Activated T-cell treated with anti-CD3 and anti-CD28 coated beads, Interleukin-2, amount 50 U/mL, for 72 hours (primary cell): ENCODE measurements at regions not wholly inside any gene's neighbourhood (a gene's known extent, or its start where the extent isn't known, plus 50 kb on each side); places are given as distances from the start of the nearest gene placed in this dataset.

Experiments used
- ATAC-seq, 2 donors: fragments of 150-1000 bp; cut with Tn5 transposase; replicated peaks in 1 of 2; 2 replicates each; pipeline ENCODE4 v1.10.0; 2021; ENCODE audit warnings: moderate library complexity in 2 of 2, mild to moderate bottlenecking in 1 of 2
- DNase-seq, 2 donors: peaks; one replicate each; pipeline ENCODE4 v3.0.0; 2021 to 2022; ENCODE audit warnings: mixed read lengths in 1 of 2
- H3K27ac Mint-ChIP-seq: one replicate; pipeline ENCODE4 v1.8.0; 2022; ENCODE audit warnings: mild to moderate bottlenecking, moderate library complexity, mixed read lengths
- H3K27me3 Mint-ChIP-seq: one replicate; pipeline ENCODE4 v1.8.0; 2022; ENCODE audit warnings: low read depth, mixed read lengths
- H3K36me3 Mint-ChIP-seq, 2 donors: one replicate each; pipeline ENCODE4 v1.8.0; 2022; ENCODE audit warnings: mixed read lengths in 2 of 2, mild to moderate bottlenecking in 1 of 2; ENCODE audit not compliant: insufficient read depth in 2 of 2
- H3K4me1 Mint-ChIP-seq: one replicate; pipeline ENCODE4 v1.8.0; 2022; ENCODE audit warnings: low read depth, mixed read lengths
- H3K4me3 Mint-ChIP-seq, 2 donors: one replicate each; pipeline ENCODE4 v1.8.0; 2022; ENCODE audit warnings: mild to moderate bottlenecking in 2 of 2, mixed read lengths in 2 of 2, moderate library complexity in 2 of 2
- H3K9me3 Mint-ChIP-seq, 2 donors: one replicate each; pipeline ENCODE4 v1.8.0; 2022; ENCODE audit warnings: mixed read lengths in 2 of 2

- Mint-ChIP-seq H3K4me1 (no peaks in the 10 kb centered on the region), H3K27ac (no peak overlapping the region), H3K36me3 (no peaks in the 10 kb centered on the region), H3K4me3 (no peak overlapping the region), H3K27me3 (no peaks in the 10 kb centered on the region), H3K9me3 (peaks cover 8 to 18% of the 10 kb centered on the region in 2 donors)
- DNase-seq (no peak), ATAC-seq (no peak)
Measured at GRCh38 chr2:183426825-183427224, 302.6 kb downstream of the NUP35 start.

- no peaks in the 10 kb centered on the region for H3K27me3 Mint-ChIP-seq
- H3K9me3 Mint-ChIP-seq, result peaks cover 7 to 14% of the 10 kb centered on the region in 2 donors
- no peak overlapping the region for H3K4me3 Mint-ChIP-seq
- H3K27ac Mint-ChIP-seq, result no peak overlapping the region
- no peaks in the 10 kb centered on the region for H3K36me3 Mint-ChIP-seq
- no peak for ATAC-seq
- no peak for DNase-seq
- H3K4me1 Mint-ChIP-seq, result no peaks in the 10 kb centered on the region
Measured at GRCh38 chr2:183427558-183427957, 303.3 kb downstream of the NUP35 start.

GRCh38 chr2:183428881-183429280 is 304.6 kb downstream of the NUP35 start:
- no peaks in the 10 kb centered on the region for H3K36me3 Mint-ChIP-seq
- H3K9me3 Mint-ChIP-seq, result peaks cover 7 to 14% of the 10 kb centered on the region in 2 donors
- H3K4me1 Mint-ChIP-seq, result no peaks in the 10 kb centered on the region
- H3K27me3 Mint-ChIP-seq, result no peaks in the 10 kb centered on the region
- ATAC-seq, result no peak
- no peak overlapping the region for H3K4me3 Mint-ChIP-seq
- no peak for DNase-seq
- H3K27ac Mint-ChIP-seq, result no peak overlapping the region

DNA sequence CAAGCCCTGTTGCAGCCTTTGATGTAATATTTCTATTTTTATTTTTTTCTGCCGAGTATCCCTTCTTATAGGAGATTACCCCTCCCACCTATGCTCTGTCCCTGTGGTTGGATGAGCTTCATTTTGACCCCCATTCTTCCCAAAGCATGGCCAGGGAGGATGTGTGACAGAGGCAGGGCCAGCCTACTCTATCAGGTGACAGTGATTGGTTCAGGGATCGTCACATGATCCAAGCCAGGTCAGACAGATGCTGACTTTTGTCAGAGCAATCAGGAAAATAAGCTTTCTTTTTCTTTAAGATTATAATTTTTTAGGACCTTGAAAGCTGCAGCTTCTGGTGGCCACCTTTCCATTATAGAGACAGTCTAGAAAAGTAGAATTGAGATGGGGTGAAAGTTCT is 314.3 kb downstream of the NUP35 start:
- no peaks in the 10 kb centered on the region for H3K4me1 Mint-ChIP-seq
- ATAC-seq (no peak), DNase-seq (no peak)
- no peaks in the 10 kb centered on the region for H3K27me3 Mint-ChIP-seq
- H3K36me3 Mint-ChIP-seq, result no peaks in the 10 kb centered on the region
- peaks cover 1 to 7% of the 10 kb centered on the region in 2 donors for H3K9me3 Mint-ChIP-seq
- no peak overlapping the region for H3K27ac Mint-ChIP-seq
- no peak overlapping the region for H3K4me3 Mint-ChIP-seq

DNA sequence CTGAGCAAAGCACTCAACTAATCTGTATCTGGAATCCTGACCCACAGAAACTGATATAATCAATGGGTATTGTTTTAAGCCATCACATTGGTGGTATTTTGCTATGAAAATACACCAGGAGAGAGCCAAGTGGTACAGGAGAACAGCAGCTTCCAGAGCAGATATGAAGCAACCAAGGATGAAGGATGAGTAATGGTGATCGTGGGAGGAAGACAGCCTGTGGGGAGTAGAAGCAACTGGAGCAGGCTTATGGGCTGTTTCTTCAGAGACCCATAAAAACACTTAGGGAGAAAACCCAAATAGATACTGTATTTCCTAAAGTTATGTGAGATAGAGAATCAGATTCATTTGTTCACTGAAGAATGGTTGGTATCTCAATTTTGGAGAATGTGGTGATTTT is 330.8 kb downstream of the NUP35 start:
- DNase-seq (no peak), ATAC-seq (no peak)
- peaks cover 11 to 13% of the 10 kb centered on the region in 2 donors for H3K9me3 Mint-ChIP-seq
- H3K27me3 Mint-ChIP-seq, result no peaks in the 10 kb centered on the region
- H3K4me1 Mint-ChIP-seq, result no peaks in the 10 kb centered on the region
- no peak overlapping the region for H3K27ac Mint-ChIP-seq
- H3K4me3 Mint-ChIP-seq, result no peak overlapping the region
- peaks cover 0 to 2% of the 10 kb centered on the region in 2 donors for H3K36me3 Mint-ChIP-seq

DNA sequence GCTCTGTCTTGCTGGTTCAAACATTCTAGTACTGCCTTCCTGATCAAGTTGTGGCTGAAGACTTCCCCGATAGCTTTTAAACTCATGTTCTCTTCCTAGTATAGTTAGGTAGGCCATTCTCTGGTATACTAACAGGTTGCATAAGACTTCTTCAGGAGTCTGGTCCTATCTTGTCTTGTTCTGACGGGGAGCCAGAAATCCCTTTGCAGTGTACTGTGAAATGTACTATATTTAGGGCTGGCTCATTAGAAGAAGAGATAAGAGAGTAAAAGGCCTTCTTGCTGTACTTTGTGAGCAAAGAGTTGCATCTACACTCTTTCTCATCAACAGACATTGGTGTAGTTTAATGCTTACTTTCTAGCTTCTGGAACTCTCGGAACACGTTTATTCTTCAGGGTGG is 331.9 kb downstream of the NUP35 start:
- peaks cover 8 to 13% of the 10 kb centered on the region in 2 donors for H3K9me3 Mint-ChIP-seq
- H3K27ac Mint-ChIP-seq, result no peak overlapping the region
- ATAC-seq (no peak), DNase-seq (no peak)
- H3K4me3 Mint-ChIP-seq, result no peak overlapping the region
- H3K36me3 Mint-ChIP-seq, result peaks cover 0 to 2% of the 10 kb centered on the region in 2 donors
- H3K4me1 Mint-ChIP-seq, result no peaks in the 10 kb centered on the region
- no peaks in the 10 kb centered on the region for H3K27me3 Mint-ChIP-seq

- H3K27ac Mint-ChIP-seq, result no peak overlapping the region
- peaks cover 0 to 1% of the 10 kb centered on the region in 2 donors for H3K36me3 Mint-ChIP-seq
- H3K27me3 Mint-ChIP-seq, result no peaks in the 10 kb centered on the region
- H3K4me3 Mint-ChIP-seq, result no peak overlapping the region
- ATAC-seq, result no peak
- H3K4me1 Mint-ChIP-seq, result no peaks in the 10 kb centered on the region
- DNase-seq, result no peak
- H3K9me3 Mint-ChIP-seq, result peaks cover 6 to 7% of the 10 kb centered on the region in 2 donors
Measured at GRCh38 chr2:183458460-183458859, 334.2 kb downstream of the NUP35 start.

DNA sequence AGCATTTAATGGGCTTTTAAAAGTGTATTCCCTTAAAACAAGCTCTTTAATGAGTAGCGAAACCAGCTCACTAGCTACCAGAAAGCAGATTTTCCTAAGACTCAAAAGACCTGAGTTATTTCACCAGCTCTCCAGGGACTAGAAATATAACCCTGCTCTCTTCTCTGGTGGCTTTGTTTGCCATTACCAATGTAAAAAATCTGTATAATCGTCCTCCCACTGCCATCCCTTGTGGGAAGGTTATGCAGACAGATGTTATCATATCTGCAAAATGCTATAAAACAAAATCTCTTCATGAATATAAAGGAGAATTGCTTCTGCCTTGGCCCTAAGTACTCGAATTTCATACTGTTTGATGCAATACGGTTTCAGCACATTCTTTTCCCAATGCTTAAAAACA is 335.2 kb downstream of the NUP35 start:
- H3K4me1 Mint-ChIP-seq, result no peaks in the 10 kb centered on the region
- H3K36me3 Mint-ChIP-seq, result peaks cover 0 to 1% of the 10 kb centered on the region in 2 donors
- no peak for DNase-seq
- H3K27ac Mint-ChIP-seq, result no peak overlapping the region
- no peaks in the 10 kb centered on the region for H3K27me3 Mint-ChIP-seq
- ATAC-seq, result no peak
- H3K9me3 Mint-ChIP-seq, result peaks cover 6 to 7% of the 10 kb centered on the region in 2 donors
- no peak overlapping the region for H3K4me3 Mint-ChIP-seq

- no peak overlapping the region for H3K4me3 Mint-ChIP-seq
- peaks cover 2% of the 10 kb centered on the region in 2 donors for H3K9me3 Mint-ChIP-seq
- DNase-seq, result no peak
- no peaks in the 10 kb centered on the region for H3K4me1 Mint-ChIP-seq
- no peak for ATAC-seq
- peaks cover 0 to 1% of the 10 kb centered on the region in 2 donors for H3K36me3 Mint-ChIP-seq
- H3K27me3 Mint-ChIP-seq, result no peaks in the 10 kb centered on the region
- H3K27ac Mint-ChIP-seq, result no peak overlapping the region
Measured at GRCh38 chr2:183463821-183464220, 339.6 kb downstream of the NUP35 start.

- Mint-ChIP-seq H3K36me3 (peaks cover 0 to 1% of the 10 kb centered on the region in 2 donors), H3K27me3 (no peaks in the 10 kb centered on the region), H3K27ac (no peak overlapping the region), H3K9me3 (peaks cover 7 to 8% of the 10 kb centered on the region in 2 donors), H3K4me3 (no peak overlapping the region), H3K4me1 (no peaks in the 10 kb centered on the region)
- DNase-seq, result no peak
- no peak for ATAC-seq
Measured at GRCh38 chr2:183465048-183465447, 340.8 kb downstream of the NUP35 start.

DNA sequence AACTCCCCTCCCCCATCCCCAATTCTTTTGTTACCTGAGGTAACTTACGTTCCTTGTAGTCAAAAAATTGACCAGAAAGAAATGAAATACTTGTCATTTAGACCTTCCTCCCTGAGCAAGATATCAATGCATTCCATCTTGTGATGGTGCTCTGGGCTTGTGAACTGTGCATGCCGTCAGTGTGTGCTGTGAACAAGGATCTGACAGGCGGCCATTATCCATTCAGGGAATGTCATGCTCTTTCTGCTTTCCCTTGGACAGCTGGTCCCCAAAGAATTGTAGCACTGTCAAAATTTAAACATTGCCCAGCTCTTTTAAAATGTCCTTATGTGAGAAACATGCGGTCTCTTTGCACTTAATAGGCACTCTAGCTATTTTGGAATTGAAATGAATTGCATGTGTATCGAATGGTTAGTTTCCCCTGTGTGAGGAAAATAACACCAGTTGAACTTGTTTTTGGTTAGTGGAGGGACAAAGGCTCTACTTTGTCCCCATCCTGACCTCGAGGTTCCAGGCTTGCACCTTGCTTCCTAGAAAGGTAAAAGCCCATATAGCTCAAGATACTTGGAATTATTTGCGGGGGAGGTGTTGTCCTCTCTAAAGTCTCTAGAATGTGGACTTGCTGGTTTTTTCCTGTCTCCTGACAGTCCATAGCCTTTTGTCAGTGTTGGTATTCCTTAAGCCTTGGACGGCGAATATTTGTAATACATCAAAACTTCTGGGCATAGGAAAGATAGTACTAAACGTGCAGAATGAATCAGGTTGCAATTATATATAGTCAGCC is 350.9 kb downstream of the NUP35 start:
- H3K9me3 Mint-ChIP-seq, result peaks cover 4 to 5% of the 10 kb centered on the region in 2 donors
- H3K27me3 Mint-ChIP-seq, result no peaks in the 10 kb centered on the region
- H3K4me1 Mint-ChIP-seq, result no peaks in the 10 kb centered on the region
- DNase-seq (no peak), ATAC-seq (no peak)
- H3K27ac Mint-ChIP-seq, result no peak overlapping the region
- H3K36me3 Mint-ChIP-seq, result peaks cover 0 to 2% of the 10 kb centered on the region in 2 donors
- no peak overlapping the region for H3K4me3 Mint-ChIP-seq

DNA sequence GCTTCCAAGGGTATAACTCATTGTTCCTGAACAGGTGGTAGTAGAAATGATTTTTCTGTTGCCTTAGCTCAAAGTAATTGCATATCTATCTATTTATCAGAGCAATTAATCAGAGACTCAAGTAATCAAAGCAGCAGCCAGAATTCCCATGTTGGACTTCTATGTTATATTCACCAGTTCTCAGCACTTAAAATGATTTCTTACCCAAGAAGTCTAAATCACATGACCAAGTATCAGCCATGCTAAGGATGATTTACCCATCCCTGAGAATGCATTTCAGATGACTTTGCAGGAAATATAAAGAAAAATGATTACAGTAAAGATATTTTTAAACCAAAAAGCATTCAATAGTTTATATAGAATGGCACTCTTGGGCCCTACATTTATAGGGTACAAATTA is 352.2 kb downstream of the NUP35 start:
- no peak for ATAC-seq
- no peak overlapping the region for H3K27ac Mint-ChIP-seq

GRCh38 chr2:183477296-183477695 is 353.1 kb downstream of the NUP35 start:
- Mint-ChIP-seq H3K27me3 (no peaks in the 10 kb centered on the region), H3K4me3 (no peak overlapping the region), H3K36me3 (no peaks in the 10 kb centered on the region), H3K4me1 (no peaks in the 10 kb centered on the region), H3K27ac (no peak overlapping the region), H3K9me3 (peaks cover 0 to 4% of the 10 kb centered on the region in 2 donors)
- DNase-seq (no peak), ATAC-seq (no peak)

More for the DNA sequence above, 352.2 kb downstream of the NUP35 start:
- no peaks in the 10 kb centered on the region for H3K36me3 Mint-ChIP-seq
- no peak for DNase-seq
- H3K9me3 Mint-ChIP-seq, result peaks cover 0 to 4% of the 10 kb centered on the region in 2 donors
- no peaks in the 10 kb centered on the region for H3K27me3 Mint-ChIP-seq
- no peaks in the 10 kb centered on the region for H3K4me1 Mint-ChIP-seq
- H3K4me3 Mint-ChIP-seq, result no peak overlapping the region
